WTC11 (cell line): ENCODE measurements at regions not wholly inside any gene's neighbourhood (a gene's known extent, or its start where the extent isn't known, plus 50 kb on each side); places are given as distances from the start of the nearest gene placed in this dataset.

Source experiments
- ATF6 ChIP-seq: sonication (generic); formaldehyde crosslinking; IDR thresholded peaks from 2 replicates; pipeline ENCODE4 v1.8.1; 2023; ENCODE audit warnings: mild to moderate bottlenecking, missing genetic modification reagents
- TEAD4 ChIP-seq: sonication (generic); formaldehyde crosslinking; IDR thresholded peaks from 2 replicates; pipeline ENCODE4 v1.8.0; 2022; ENCODE audit warnings: mild to moderate bottlenecking, missing genetic modification reagents

- TF ChIP-seq TEAD4 (CRISPR knock-in tag) (no peak), ATF6 (CRISPR knock-in tag) (no peak)
These were observed 799.7 kb upstream of the SPRY2 start for GRCh38 chr13:81140675-81141074.
